Activated T-cell treated with anti-CD3 and anti-CD28 coated beads, Interleukin-2, amount 50 U/mL, for 24 hours (primary cell): ENCODE measurements at regions not wholly inside any gene's neighbourhood (a gene's known extent, or its start where the extent isn't known, plus 50 kb on each side); places are given as distances from the start of the nearest gene placed in this dataset.
"Not testable (repeated sequence)": the region's sequence is repeated elsewhere in the genome, so short reads cannot be mapped to it uniquely, and the experiment has no call there.

Experiments used
- DNase-seq: peaks from one replicate; pipeline ENCODE4 v3.0.0-alpha.2; 2020
- H3K27ac Mint-ChIP-seq: 2 replicates; pipeline ENCODE4 v1.8.0; 2020; ENCODE audit warnings: mild to moderate bottlenecking, mixed read lengths
- H3K27me3 Mint-ChIP-seq: 2 replicates; pipeline ENCODE4 v1.8.0; 2020; ENCODE audit warnings: mixed read lengths
- H3K36me3 Mint-ChIP-seq: 2 replicates; pipeline ENCODE4 v1.8.0; 2020; ENCODE audit warnings: low read depth, mixed read lengths
- H3K4me1 Mint-ChIP-seq: 2 replicates; pipeline ENCODE4 v1.8.0; 2020; ENCODE audit warnings: low read depth, mixed read lengths
- H3K4me3 Mint-ChIP-seq: 2 replicates; pipeline ENCODE4 v1.8.0; 2020; ENCODE audit warnings: mild to moderate bottlenecking, moderate library complexity, mixed read lengths
- H3K9me3 Mint-ChIP-seq: 2 replicates; pipeline ENCODE4 v1.8.0; 2020; ENCODE audit warnings: mixed read lengths

GRCh38 chr22:22733881-22734373 is 89.5 kb downstream of the GGTLC2 start:
- no peak overlapping the region for H3K4me3 Mint-ChIP-seq
- no peaks in the 10 kb centered on the region for H3K36me3 Mint-ChIP-seq
- DNase-seq: no peak
- H3K27ac Mint-ChIP-seq: no peak overlapping the region
- H3K9me3 Mint-ChIP-seq: no peaks in the 10 kb centered on the region
- peaks cover 13% of the 10 kb centered on the region for H3K4me1 Mint-ChIP-seq
- peaks cover 12% of the 10 kb centered on the region for H3K27me3 Mint-ChIP-seq

- not testable (repeated sequence) for H3K27ac Mint-ChIP-seq, H3K4me3 Mint-ChIP-seq, H3K9me3 Mint-ChIP-seq, DNase-seq, H3K36me3 Mint-ChIP-seq
- Mint-ChIP-seq H3K27me3 (peaks cover 19% of the 10 kb centered on the region), H3K4me1 (peaks cover 13% of the 10 kb centered on the region)
These were observed 90.2 kb downstream of the GGTLC2 start for GRCh38 chr22:22734395-22735272.

- peaks cover 13% of the 10 kb centered on the region for H3K4me1 Mint-ChIP-seq
- H3K27ac Mint-ChIP-seq, H3K36me3 Mint-ChIP-seq, H3K9me3 Mint-ChIP-seq, DNase-seq, H3K4me3 Mint-ChIP-seq: not testable (repeated sequence)
- peaks cover 25% of the 10 kb centered on the region for H3K27me3 Mint-ChIP-seq
These were observed 90.9 kb downstream of the GGTLC2 start for GRCh38 chr22:22735276-22735675.

GRCh38 chr22:22735695-22736611 is 91.5 kb downstream of the GGTLC2 start:
- no peak overlapping the region for H3K27ac Mint-ChIP-seq
- peaks cover 28% of the 10 kb centered on the region for H3K27me3 Mint-ChIP-seq
- no peak overlapping the region for H3K4me3 Mint-ChIP-seq
- no peaks in the 10 kb centered on the region for H3K9me3 Mint-ChIP-seq
- DNase-seq: no peak
- H3K36me3 Mint-ChIP-seq: no peaks in the 10 kb centered on the region
- peaks cover 13% of the 10 kb centered on the region for H3K4me1 Mint-ChIP-seq

GRCh38 chr22:22737590-22737989 is 93.2 kb downstream of the GGTLC2 start:
- no peaks in the 10 kb centered on the region for H3K9me3 Mint-ChIP-seq
- no peak for DNase-seq
- H3K4me1 Mint-ChIP-seq: peaks cover 10% of the 10 kb centered on the region
- no peak overlapping the region for H3K27ac Mint-ChIP-seq
- H3K36me3 Mint-ChIP-seq: no peaks in the 10 kb centered on the region
- H3K4me3 Mint-ChIP-seq: no peak overlapping the region
- H3K27me3 Mint-ChIP-seq: peaks cover 35% of the 10 kb centered on the region

GRCh38 chr22:22738959-22739585 is 94.7 kb downstream of the GGTLC2 start:
- H3K9me3 Mint-ChIP-seq: no peaks in the 10 kb centered on the region
- H3K27me3 Mint-ChIP-seq: peaks cover 38% of the 10 kb centered on the region
- H3K27ac Mint-ChIP-seq: no peak overlapping the region
- H3K36me3 Mint-ChIP-seq: no peaks in the 10 kb centered on the region
- no peak for DNase-seq
- peaks cover 8% of the 10 kb centered on the region for H3K4me1 Mint-ChIP-seq
- H3K4me3 Mint-ChIP-seq: no peak overlapping the region

- no peak overlapping the region for H3K27ac Mint-ChIP-seq
- H3K9me3 Mint-ChIP-seq: no peaks in the 10 kb centered on the region
- peaks cover 6% of the 10 kb centered on the region for H3K4me1 Mint-ChIP-seq
- DNase-seq: no peak
- H3K27me3 Mint-ChIP-seq: peaks cover 38% of the 10 kb centered on the region
- H3K36me3 Mint-ChIP-seq: no peaks in the 10 kb centered on the region
- no peak overlapping the region for H3K4me3 Mint-ChIP-seq
These were observed 96.3 kb downstream of the GGTLC2 start for GRCh38 chr22:22740560-22741276.

- no peak for DNase-seq
- Mint-ChIP-seq H3K4me1 (peaks cover 6% of the 10 kb centered on the region), H3K4me3 (no peak overlapping the region), H3K27me3 (peaks cover 38% of the 10 kb centered on the region), H3K27ac (no peak overlapping the region), H3K36me3 (no peaks in the 10 kb centered on the region), H3K9me3 (no peaks in the 10 kb centered on the region)
These were observed 97.4 kb downstream of the GGTLC2 start for GRCh38 chr22:22741843-22742242.

- DNase-seq: no peak
- no peaks in the 10 kb centered on the region for H3K9me3 Mint-ChIP-seq
- H3K27me3 Mint-ChIP-seq: peaks cover 33% of the 10 kb centered on the region
- peaks cover 3% of the 10 kb centered on the region for H3K4me1 Mint-ChIP-seq
- no peak overlapping the region for H3K27ac Mint-ChIP-seq
- no peaks in the 10 kb centered on the region for H3K36me3 Mint-ChIP-seq
- H3K4me3 Mint-ChIP-seq: no peak overlapping the region
These were observed 98.2 kb downstream of the GGTLC2 start for GRCh38 chr22:22742641-22743040.

GRCh38 chr22:22743128-22743760 is 98.8 kb downstream of the GGTLC2 start:
- no peaks in the 10 kb centered on the region for H3K9me3 Mint-ChIP-seq
- no peak overlapping the region for H3K4me3 Mint-ChIP-seq
- no peak overlapping the region for H3K27ac Mint-ChIP-seq
- H3K27me3 Mint-ChIP-seq: peaks cover 31% of the 10 kb centered on the region
- no peaks in the 10 kb centered on the region for H3K36me3 Mint-ChIP-seq
- no peak for DNase-seq
- peaks cover 1% of the 10 kb centered on the region for H3K4me1 Mint-ChIP-seq

- Mint-ChIP-seq H3K4me3 (no peak overlapping the region), H3K27ac (no peak overlapping the region), H3K36me3 (no peaks in the 10 kb centered on the region), H3K9me3 (no peaks in the 10 kb centered on the region), H3K4me1 (peaks cover 1% of the 10 kb centered on the region), H3K27me3 (peaks cover 21% of the 10 kb centered on the region)
- DNase-seq: no peak
These were observed 100.2 kb downstream of the GGTLC2 start for GRCh38 chr22:22744412-22745224.

GRCh38 chr22:22745225-22746060 is 101.0 kb downstream of the GGTLC2 start:
- Mint-ChIP-seq H3K27ac (no peak overlapping the region), H3K4me1 (peaks cover 1% of the 10 kb centered on the region), H3K27me3 (peaks cover 15% of the 10 kb centered on the region), H3K9me3 (no peaks in the 10 kb centered on the region), H3K36me3 (no peaks in the 10 kb centered on the region), H3K4me3 (no peak overlapping the region)
- DNase-seq: peak; percentile 55
